WTC11 (cell line): ENCODE measurements at regions not wholly inside any gene's neighbourhood (a gene's known extent, or its start where the extent isn't known, plus 50 kb on each side); places are given as distances from the start of the nearest gene placed in this dataset.

Experiments used
- ATAC-seq: fragments of 200-7000 bp; cut with Tn5 transposase; 2 replicates; pipeline ENCODE4 v1.10.0; 2021; ENCODE audit warnings: mild to moderate bottlenecking, moderate library complexity
- CTCF ChIA-PET: fragments of 300-600 bp; sonication (Branson Sonifier 250); formaldehyde crosslinking; loops from one replicate; lab custom pipeline; 2021; ENCODE audit warnings: antibody characterized with exemption; lab: Charles Lee
- POLR2A ChIA-PET: fragments of 350-600 bp; sonication (Branson Sonifier 250); formaldehyde crosslinking; loops from one replicate; lab custom pipeline; 2021; ENCODE audit warnings: antibody characterized with exemption; lab: Charles Lee
- DNase-seq: peaks from one replicate; pipeline ENCODE4 v3.0.0; 2021; ENCODE audit warnings: low spot score
- H3K27ac Mint-ChIP-seq: 2 replicates; pipeline ENCODE4 v1.8.0; 2021; ENCODE audit warnings: mixed read lengths
- H3K27me3 Mint-ChIP-seq: 2 replicates; pipeline ENCODE4 v1.8.0; 2021; ENCODE audit warnings: low read depth, mild to moderate bottlenecking, moderate library complexity, mixed read lengths
- H3K36me3 Mint-ChIP-seq: 2 replicates; pipeline ENCODE4 v1.8.0; 2021; ENCODE audit warnings: mixed read lengths
- H3K4me1 Mint-ChIP-seq: 2 replicates; pipeline ENCODE4 v1.8.0; 2022; ENCODE audit warnings: mixed read lengths
- H3K4me3 Mint-ChIP-seq: 2 replicates; pipeline ENCODE4 v1.8.0; 2021; ENCODE audit warnings: mild to moderate bottlenecking, moderate library complexity, mixed read lengths
- H3K9me3 Mint-ChIP-seq: 2 replicates; pipeline ENCODE4 v1.8.0; 2021; ENCODE audit warnings: mixed read lengths
- CREB1 ChIP-seq: sonication (generic); formaldehyde crosslinking; IDR thresholded peaks from 2 replicates; pipeline ENCODE4 v1.8.0; 2023; ENCODE audit warnings: mild to moderate bottlenecking, missing genetic modification reagents
- GTF2I ChIP-seq: fragments of 250-450 bp; sonication (Bioruptor Pico); conservative IDR thresholded peaks from 2 replicates; pipeline ENCODE4 v1.4.0; 2021; ENCODE audit warnings: mild to moderate bottlenecking
- HMGA2 ChIP-seq: fragments of 250-450 bp; sonication (Bioruptor Pico); IDR thresholded peaks from 2 replicates; pipeline ENCODE4 v1.4.0; 2021; ENCODE audit warnings: mild to moderate bottlenecking, moderate library complexity
- IRF2 ChIP-seq: sonication (generic); formaldehyde crosslinking; IDR thresholded peaks from 2 replicates; pipeline ENCODE4 v1.8.0; 2022; ENCODE audit warnings: low read depth, missing genetic modification reagents, borderline replicate concordance
- JUN ChIP-seq: sonication (generic); formaldehyde crosslinking; IDR thresholded peaks from 2 replicates; pipeline ENCODE4 v1.8.0; 2023; ENCODE audit warnings: mild to moderate bottlenecking, missing genetic modification reagents
- KAT7 ChIP-seq: sonication (generic); formaldehyde crosslinking; IDR thresholded peaks from 2 replicates; pipeline ENCODE4 v1.8.1; 2023; ENCODE audit warnings: missing genetic modification reagents, mild to moderate bottlenecking, borderline replicate concordance
- NR2C2 ChIP-seq: sonication (generic); formaldehyde crosslinking; IDR thresholded peaks from 2 replicates; pipeline ENCODE4 v1.8.0; 2022; ENCODE audit warnings: mild to moderate bottlenecking, missing genetic modification reagents
- RORB ChIP-seq: fragments of 250-450 bp; sonication (Bioruptor Pico); IDR thresholded peaks from 2 replicates; pipeline ENCODE4 v1.9.0; 2021; ENCODE audit warnings: mild to moderate bottlenecking
- SOX15 ChIP-seq: fragments of 250-450 bp; sonication (Bioruptor Pico); IDR thresholded peaks from 2 replicates; pipeline ENCODE4 v1.9.0; 2021; ENCODE audit warnings: mild to moderate bottlenecking
- ZNF121 ChIP-seq: sonication (generic); formaldehyde crosslinking; IDR thresholded peaks from 2 replicates; pipeline ENCODE4 v1.8.0; 2023; ENCODE audit warnings: missing genetic modification reagents
- ZNF138 ChIP-seq: sonication (generic); formaldehyde crosslinking; conservative IDR thresholded peaks from 2 replicates; pipeline ENCODE4 v1.8.1; 2022; ENCODE audit warnings: mild to moderate bottlenecking, moderate library complexity, missing genetic modification reagents
- ZNF671 ChIP-seq: fragments of 250-450 bp; sonication (Bioruptor Pico); IDR thresholded peaks from 2 replicates; pipeline ENCODE4 v1.8.0; 2021; ENCODE audit warnings: mild to moderate bottlenecking
- TF ChIP-seq, protein P1 (sequence below): sonication (generic); formaldehyde crosslinking; IDR thresholded peaks from 2 replicates; pipeline ENCODE4 v1.8.1; 2023; ENCODE audit warnings: mild to moderate bottlenecking, missing genetic modification reagents, moderate library complexity
- TF ChIP-seq, protein P2 (sequence below): sonication (generic); formaldehyde crosslinking; IDR thresholded peaks from 2 replicates; pipeline ENCODE4 v1.8.0; 2023; ENCODE audit warnings: missing genetic modification reagents, mild to moderate bottlenecking, borderline replicate concordance
- TF ChIP-seq, protein P3 (sequence below): sonication (generic); formaldehyde crosslinking; IDR thresholded peaks from 2 replicates; pipeline ENCODE4 v1.8.1; 2023; ENCODE audit warnings: mild to moderate bottlenecking, missing genetic modification reagents, moderate library complexity
- TF ChIP-seq, protein P4 (sequence below): sonication (generic); formaldehyde crosslinking; IDR thresholded peaks from 2 replicates; pipeline ENCODE4 v1.8.0; 2022; ENCODE audit warnings: mild to moderate bottlenecking, missing genetic modification reagents
- TF ChIP-seq, protein P5 (sequence below): sonication (generic); formaldehyde crosslinking; IDR thresholded peaks from 2 replicates; pipeline ENCODE4 v1.8.0; 2022; ENCODE audit warnings: mild to moderate bottlenecking, missing genetic modification reagents
- TF ChIP-seq, protein P6 (sequence below): sonication (generic); formaldehyde crosslinking; IDR thresholded peaks from 2 replicates; pipeline ENCODE4 v1.8.0; 2022; ENCODE audit warnings: missing genetic modification reagents
- TF ChIP-seq, protein P7 (sequence below): sonication (generic); formaldehyde crosslinking; conservative IDR thresholded peaks from 2 replicates; pipeline ENCODE4 v1.8.1; 2022; ENCODE audit warnings: mild to moderate bottlenecking, missing genetic modification reagents

DNA sequence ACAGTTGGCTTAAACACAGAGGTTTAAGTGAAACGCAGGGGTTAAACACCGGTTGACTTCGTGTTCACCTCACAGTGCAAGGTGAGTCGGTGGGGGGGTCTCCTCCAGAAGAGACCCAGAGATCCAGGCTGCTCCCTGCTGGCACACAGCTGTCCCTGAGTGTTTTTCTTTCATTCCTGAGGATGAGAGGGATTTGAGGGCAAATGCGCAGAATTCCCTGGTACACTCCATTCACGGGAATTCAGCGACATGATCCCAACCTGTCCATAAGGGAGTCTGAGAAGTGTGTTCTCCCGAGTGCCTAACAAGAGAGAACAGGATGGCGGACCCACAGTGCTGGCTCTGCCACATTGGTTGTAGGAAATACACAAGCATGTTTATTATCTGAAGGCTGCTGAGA, 107.2 kb upstream of the ESRRB start (continued):
- no peak for TF ChIP-seq ZNF671
- TF ChIP-seq, protein P1, sequence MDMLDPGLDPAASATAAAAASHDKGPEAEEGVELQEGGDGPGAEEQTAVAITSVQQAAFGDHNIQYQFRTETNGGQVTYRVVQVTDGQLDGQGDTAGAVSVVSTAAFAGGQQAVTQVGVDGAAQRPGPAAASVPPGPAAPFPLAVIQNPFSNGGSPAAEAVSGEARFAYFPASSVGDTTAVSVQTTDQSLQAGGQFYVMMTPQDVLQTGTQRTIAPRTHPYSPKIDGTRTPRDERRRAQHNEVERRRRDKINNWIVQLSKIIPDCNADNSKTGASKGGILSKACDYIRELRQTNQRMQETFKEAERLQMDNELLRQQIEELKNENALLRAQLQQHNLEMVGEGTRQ (CRISPR knock-in tag) = no peak
- no peak for TF ChIP-seq IRF2

DNA sequence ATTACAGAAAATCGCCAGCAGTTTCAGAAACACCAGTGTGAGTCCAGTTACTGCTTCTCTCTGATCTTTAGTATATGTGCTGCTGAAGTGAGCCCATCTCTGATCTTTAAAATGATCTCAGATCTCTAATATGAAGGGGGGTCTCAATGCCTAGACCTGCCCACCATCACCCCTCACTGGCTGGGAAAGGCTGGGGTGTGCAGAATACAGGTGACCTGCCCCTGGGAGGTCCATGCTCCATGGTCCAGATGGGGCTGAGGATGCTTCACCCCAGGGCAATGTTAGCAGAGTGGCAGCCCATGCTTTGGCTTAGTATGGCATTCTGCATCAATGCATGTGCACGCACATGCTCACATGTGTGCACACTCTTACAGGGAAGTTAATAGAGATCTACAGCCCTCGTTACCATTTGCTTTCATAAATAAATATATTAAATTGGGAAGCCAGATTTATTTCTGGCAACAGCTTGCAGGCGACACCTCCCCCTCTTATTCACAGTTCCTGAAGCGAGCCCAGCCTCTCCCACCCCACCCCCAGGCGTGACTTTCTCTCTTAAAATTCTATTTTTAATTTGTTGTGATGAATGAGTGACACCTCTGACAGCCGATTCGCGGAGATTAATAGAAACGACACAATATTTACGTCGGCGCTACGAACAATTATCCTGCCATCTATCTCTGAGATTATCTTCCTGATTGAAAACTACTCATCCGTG, 104.7 kb upstream of the ESRRB start:
- TF ChIP-seq JUN = no peak
- TF ChIP-seq, protein P2, sequence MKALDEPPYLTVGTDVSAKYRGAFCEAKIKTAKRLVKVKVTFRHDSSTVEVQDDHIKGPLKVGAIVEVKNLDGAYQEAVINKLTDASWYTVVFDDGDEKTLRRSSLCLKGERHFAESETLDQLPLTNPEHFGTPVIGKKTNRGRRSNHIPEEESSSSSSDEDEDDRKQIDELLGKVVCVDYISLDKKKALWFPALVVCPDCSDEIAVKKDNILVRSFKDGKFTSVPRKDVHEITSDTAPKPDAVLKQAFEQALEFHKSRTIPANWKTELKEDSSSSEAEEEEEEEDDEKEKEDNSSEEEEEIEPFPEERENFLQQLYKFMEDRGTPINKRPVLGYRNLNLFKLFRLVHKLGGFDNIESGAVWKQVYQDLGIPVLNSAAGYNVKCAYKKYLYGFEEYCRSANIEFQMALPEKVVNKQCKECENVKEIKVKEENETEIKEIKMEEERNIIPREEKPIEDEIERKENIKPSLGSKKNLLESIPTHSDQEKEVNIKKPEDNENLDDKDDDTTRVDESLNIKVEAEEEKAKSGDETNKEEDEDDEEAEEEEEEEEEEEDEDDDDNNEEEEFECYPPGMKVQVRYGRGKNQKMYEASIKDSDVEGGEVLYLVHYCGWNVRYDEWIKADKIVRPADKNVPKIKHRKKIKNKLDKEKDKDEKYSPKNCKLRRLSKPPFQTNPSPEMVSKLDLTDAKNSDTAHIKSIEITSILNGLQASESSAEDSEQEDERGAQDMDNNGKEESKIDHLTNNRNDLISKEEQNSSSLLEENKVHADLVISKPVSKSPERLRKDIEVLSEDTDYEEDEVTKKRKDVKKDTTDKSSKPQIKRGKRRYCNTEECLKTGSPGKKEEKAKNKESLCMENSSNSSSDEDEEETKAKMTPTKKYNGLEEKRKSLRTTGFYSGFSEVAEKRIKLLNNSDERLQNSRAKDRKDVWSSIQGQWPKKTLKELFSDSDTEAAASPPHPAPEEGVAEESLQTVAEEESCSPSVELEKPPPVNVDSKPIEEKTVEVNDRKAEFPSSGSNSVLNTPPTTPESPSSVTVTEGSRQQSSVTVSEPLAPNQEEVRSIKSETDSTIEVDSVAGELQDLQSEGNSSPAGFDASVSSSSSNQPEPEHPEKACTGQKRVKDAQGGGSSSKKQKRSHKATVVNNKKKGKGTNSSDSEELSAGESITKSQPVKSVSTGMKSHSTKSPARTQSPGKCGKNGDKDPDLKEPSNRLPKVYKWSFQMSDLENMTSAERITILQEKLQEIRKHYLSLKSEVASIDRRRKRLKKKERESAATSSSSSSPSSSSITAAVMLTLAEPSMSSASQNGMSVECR (CRISPR knock-in tag) = no peak
- TF ChIP-seq RORB (CRISPR knock-in tag) = no peak
- TF ChIP-seq, protein P3, sequence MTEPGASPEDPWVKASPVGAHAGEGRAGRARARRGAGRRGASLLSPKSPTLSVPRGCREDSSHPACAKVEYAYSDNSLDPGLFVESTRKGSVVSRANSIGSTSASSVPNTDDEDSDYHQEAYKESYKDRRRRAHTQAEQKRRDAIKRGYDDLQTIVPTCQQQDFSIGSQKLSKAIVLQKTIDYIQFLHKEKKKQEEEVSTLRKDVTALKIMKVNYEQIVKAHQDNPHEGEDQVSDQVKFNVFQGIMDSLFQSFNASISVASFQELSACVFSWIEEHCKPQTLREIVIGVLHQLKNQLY = no peak
- TF ChIP-seq, protein P4, sequence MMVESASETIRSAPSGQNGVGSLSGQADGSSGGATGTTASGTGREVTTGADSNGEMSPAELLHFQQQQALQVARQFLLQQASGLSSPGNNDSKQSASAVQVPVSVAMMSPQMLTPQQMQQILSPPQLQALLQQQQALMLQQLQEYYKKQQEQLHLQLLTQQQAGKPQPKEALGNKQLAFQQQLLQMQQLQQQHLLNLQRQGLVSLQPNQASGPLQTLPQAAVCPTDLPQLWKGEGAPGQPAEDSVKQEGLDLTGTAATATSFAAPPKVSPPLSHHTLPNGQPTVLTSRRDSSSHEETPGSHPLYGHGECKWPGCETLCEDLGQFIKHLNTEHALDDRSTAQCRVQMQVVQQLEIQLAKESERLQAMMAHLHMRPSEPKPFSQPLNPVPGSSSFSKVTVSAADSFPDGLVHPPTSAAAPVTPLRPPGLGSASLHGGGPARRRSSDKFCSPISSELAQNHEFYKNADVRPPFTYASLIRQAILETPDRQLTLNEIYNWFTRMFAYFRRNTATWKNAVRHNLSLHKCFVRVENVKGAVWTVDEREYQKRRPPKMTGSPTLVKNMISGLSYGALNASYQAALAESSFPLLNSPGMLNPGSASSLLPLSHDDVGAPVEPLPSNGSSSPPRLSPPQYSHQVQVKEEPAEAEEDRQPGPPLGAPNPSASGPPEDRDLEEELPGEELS (CRISPR knock-in tag) = no peak
- TF ChIP-seq, protein P5, sequence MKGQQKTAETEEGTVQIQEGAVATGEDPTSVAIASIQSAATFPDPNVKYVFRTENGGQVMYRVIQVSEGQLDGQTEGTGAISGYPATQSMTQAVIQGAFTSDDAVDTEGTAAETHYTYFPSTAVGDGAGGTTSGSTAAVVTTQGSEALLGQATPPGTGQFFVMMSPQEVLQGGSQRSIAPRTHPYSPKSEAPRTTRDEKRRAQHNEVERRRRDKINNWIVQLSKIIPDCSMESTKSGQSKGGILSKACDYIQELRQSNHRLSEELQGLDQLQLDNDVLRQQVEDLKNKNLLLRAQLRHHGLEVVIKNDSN = no peak
- TF ChIP-seq HMGA2 (CRISPR knock-in tag) = no peak
- TF ChIP-seq, all 79 proteins: peak for 0
- peaks cover 32% of the 10 kb centered on the region for H3K27me3 Mint-ChIP-seq
- ATAC-seq (no peak), DNase-seq (no peak)
- peaks cover 21% of the 10 kb centered on the region for H3K4me1 Mint-ChIP-seq
- H3K4me3 Mint-ChIP-seq = no peak overlapping the region
- POLR2A ChIA-PET = no interaction called here
- H3K36me3 Mint-ChIP-seq = no peaks in the 10 kb centered on the region
- CTCF ChIA-PET = no interaction called here
- no peak overlapping the region for H3K27ac Mint-ChIP-seq
- no peaks in the 10 kb centered on the region for H3K9me3 Mint-ChIP-seq

DNA sequence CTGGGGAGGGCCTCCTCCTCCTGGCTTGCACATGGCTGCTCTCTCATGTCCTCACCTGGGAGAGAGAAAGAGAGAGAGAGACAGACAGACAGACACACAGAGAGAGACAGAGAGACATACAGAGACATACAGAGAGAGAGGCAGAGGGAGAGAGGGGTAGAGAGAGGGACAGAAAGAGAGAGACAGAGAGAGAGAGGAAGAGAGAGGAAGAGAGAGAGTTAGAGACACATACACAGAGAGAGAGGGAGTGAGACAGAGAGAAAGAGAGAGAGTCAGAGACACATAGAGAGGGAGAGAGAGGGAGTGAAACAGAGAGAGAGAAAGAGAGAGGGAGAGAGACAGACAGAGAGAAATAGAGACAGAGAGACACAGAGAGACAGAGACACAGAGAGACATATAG, 103.6 kb upstream of the ESRRB start:
- no peak for DNase-seq
- CTCF ChIA-PET = no interaction called here
- ATAC-seq = no peak
- H3K9me3 Mint-ChIP-seq = no peaks in the 10 kb centered on the region
- POLR2A ChIA-PET = no interaction called here
- H3K4me1 Mint-ChIP-seq = peaks cover 16% of the 10 kb centered on the region
- no peak overlapping the region for H3K4me3 Mint-ChIP-seq
- H3K27ac Mint-ChIP-seq = no peak overlapping the region
- peaks cover 30% of the 10 kb centered on the region for H3K27me3 Mint-ChIP-seq
- H3K36me3 Mint-ChIP-seq = no peaks in the 10 kb centered on the region
- no peak for TF ChIP-seq ZNF121
- no peak for TF ChIP-seq KAT7 (CRISPR knock-in tag)
- TF ChIP-seq CREB1 (CRISPR knock-in tag) = no peak
- TF ChIP-seq NR2C2 (CRISPR knock-in tag) = no peak
- no peak for TF ChIP-seq ZNF671
- TF ChIP-seq, protein P6, sequence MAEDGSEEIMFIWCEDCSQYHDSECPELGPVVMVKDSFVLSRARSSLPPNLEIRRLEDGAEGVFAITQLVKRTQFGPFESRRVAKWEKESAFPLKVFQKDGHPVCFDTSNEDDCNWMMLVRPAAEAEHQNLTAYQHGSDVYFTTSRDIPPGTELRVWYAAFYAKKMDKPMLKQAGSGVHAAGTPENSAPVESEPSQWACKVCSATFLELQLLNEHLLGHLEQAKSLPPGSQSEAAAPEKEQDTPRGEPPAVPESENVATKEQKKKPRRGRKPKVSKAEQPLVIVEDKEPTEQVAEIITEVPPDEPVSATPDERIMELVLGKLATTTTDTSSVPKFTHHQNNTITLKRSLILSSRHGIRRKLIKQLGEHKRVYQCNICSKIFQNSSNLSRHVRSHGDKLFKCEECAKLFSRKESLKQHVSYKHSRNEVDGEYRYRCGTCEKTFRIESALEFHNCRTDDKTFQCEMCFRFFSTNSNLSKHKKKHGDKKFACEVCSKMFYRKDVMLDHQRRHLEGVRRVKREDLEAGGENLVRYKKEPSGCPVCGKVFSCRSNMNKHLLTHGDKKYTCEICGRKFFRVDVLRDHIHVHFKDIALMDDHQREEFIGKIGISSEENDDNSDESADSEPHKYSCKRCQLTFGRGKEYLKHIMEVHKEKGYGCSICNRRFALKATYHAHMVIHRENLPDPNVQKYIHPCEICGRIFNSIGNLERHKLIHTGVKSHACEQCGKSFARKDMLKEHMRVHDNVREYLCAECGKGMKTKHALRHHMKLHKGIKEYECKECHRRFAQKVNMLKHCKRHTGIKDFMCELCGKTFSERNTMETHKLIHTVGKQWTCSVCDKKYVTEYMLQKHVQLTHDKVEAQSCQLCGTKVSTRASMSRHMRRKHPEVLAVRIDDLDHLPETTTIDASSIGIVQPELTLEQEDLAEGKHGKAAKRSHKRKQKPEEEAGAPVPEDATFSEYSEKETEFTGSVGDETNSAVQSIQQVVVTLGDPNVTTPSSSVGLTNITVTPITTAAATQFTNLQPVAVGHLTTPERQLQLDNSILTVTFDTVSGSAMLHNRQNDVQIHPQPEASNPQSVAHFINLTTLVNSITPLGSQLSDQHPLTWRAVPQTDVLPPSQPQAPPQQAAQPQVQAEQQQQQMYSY (CRISPR knock-in tag) = no peak
- no peak for TF ChIP-seq SOX15 (CRISPR knock-in tag)
- TF ChIP-seq ZNF138 (CRISPR knock-in tag) = no peak
- TF ChIP-seq GTF2I (CRISPR knock-in tag) = no peak
- TF ChIP-seq HMGA2 (CRISPR knock-in tag) = no peak
- TF ChIP-seq, protein P7, sequence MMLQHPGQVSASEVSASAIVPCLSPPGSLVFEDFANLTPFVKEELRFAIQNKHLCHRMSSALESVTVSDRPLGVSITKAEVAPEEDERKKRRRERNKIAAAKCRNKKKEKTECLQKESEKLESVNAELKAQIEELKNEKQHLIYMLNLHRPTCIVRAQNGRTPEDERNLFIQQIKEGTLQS = no peak
- TF ChIP-seq, protein P4 (CRISPR knock-in tag) = no peak
